ENCODE measurements at regions not wholly inside any gene's neighbourhood (a gene's known extent, or its start where the extent isn't known, plus 50 kb on each side); places are given as distances from the start of the nearest gene placed in this dataset.

DNA sequence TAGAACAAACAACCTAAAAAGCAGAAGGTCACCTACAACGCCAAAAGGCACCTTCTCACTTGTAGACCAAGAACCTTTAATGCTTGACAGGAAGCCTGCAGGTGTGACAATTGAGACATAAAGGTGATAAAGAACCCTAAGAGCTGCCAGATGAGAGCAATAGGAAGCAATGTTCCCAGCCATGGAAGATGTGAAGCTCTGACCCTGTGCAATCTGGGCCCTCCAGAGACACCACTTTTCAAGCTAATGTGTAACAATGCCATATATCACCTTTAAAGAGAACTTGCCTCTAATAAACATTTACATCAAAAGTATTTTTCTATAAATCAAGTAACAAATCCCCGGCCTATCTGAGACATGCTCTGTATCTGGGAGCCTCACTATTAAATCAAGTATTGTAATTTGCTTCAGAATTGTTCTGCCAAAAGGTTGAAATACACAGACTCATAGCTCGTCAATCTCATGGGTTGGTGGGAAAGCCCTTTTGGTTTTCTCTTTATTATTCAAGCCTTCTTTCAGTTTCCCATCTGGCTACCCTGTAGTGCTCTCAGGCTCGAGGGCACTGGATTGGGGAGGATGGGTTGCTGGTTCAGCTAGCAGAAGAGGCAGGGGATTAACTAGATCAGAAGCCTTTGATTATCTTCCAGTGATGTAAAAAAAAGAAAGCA lies 368.9 kb downstream of the BUD13 start:
- TF ChIP-seq, protein P1, sequence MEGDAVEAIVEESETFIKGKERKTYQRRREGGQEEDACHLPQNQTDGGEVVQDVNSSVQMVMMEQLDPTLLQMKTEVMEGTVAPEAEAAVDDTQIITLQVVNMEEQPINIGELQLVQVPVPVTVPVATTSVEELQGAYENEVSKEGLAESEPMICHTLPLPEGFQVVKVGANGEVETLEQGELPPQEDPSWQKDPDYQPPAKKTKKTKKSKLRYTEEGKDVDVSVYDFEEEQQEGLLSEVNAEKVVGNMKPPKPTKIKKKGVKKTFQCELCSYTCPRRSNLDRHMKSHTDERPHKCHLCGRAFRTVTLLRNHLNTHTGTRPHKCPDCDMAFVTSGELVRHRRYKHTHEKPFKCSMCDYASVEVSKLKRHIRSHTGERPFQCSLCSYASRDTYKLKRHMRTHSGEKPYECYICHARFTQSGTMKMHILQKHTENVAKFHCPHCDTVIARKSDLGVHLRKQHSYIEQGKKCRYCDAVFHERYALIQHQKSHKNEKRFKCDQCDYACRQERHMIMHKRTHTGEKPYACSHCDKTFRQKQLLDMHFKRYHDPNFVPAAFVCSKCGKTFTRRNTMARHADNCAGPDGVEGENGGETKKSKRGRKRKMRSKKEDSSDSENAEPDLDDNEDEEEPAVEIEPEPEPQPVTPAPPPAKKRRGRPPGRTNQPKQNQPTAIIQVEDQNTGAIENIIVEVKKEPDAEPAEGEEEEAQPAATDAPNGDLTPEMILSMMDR (IDR thresholded peaks at IDR 0.05), result no peak
- TF ChIP-seq POLR2A (IDR thresholded peaks at IDR 0.05), result no peak
- no peaks in the 10 kb centered on the region for H3K36me3 ChIP-seq (replicated peaks in 1 of 2; ENCODE audit: insufficient read depth in 1 of 2, low read depth in 2 of 2)
- no peaks in the 10 kb centered on the region for H3K9me3 ChIP-seq
- H3K27ac ChIP-seq, result no peak overlapping the region
- ATAC-seq (no peak), DNase-seq (no peak)
- H3K4me1 ChIP-seq, result no peaks in the 10 kb centered on the region
- H3K4me3 ChIP-seq, result no peak overlapping the region
- H3K27me3 ChIP-seq, result no peaks in the 10 kb centered on the region
- intact Hi-C loops (cut with DNase I), result no loop called here
- 65 to 68% methylated on average over 4 of the region's 4 CpGs for WGBS, 2 donors

DNA sequence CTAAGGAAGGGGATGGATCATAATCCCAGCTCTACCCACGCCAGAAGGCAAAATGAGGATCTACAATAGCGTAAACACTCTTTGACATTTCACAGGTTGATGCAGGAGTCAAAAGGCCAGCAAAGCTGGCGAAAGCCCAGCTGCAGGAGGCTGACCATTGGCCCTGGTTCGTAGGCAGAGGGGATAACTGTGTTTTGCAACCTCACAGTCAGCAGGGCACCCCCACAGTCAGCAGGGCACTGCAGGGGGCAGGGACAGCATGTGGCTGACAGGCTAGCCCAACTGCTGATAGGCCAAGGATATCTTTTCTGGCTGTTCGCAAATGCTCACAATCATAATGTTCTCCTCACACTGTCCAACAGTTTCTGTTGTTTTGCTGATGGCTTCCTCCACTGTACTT lies 372.7 kb downstream of the BUD13 start:
- Histone ChIP-seq H3K27ac (no peak overlapping the region), H3K4me3 (no peak overlapping the region), H3K36me3 (replicated peaks in 1 of 2; ENCODE audit: insufficient read depth in 1 of 2, low read depth in 2 of 2) (no peaks in the 10 kb centered on the region), H3K4me1 (no peaks in the 10 kb centered on the region), H3K27me3 (no peaks in the 10 kb centered on the region), H3K9me3 (no peaks in the 10 kb centered on the region)
- no peak for TF ChIP-seq POLR2A (IDR thresholded peaks at IDR 0.05)
- TF ChIP-seq, protein P1 (IDR thresholded peaks at IDR 0.05), result no peak
- intact Hi-C loops (cut with DNase I), result no loop called here
- 68 to 71% methylated on average over 5 of the region's 5 CpGs for WGBS, 2 donors
- no peak for ATAC-seq
- DNase-seq, result no peak

DNA sequence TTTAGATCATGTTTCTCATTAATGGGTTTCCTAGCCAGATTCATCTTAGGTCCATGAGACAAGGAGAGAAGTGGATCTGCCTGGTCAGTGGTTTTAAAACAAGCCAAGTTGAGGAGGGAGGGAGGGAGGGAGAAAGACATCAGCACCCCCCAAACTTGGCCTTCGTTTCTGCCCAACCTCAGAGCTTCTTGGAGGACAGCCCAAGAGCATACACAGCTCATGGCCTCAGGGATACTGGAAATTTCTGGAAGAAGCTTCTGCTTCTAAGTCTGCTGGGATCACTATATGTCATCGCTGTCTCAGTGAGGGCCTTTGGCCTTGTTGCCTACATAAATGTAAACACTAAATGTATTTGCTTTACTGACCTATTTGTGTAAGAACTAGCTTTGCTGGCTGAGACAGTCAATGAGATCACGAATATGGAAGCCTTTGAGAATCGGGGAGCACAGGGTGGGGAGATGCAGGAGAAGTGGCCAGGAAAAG lies 375.1 kb downstream of the BUD13 start:
- no peak for TF ChIP-seq POLR2A (IDR thresholded peaks at IDR 0.05)
- TF ChIP-seq, protein P1 (IDR thresholded peaks at IDR 0.05), result no peak
- no peaks in the 10 kb centered on the region for H3K36me3 ChIP-seq (replicated peaks in 1 of 2; ENCODE audit: insufficient read depth in 1 of 2, low read depth in 2 of 2)
- intact Hi-C loops (cut with DNase I), result no loop called here
- ATAC-seq (no peak), DNase-seq (no peak)
- H3K27me3 ChIP-seq, result no peaks in the 10 kb centered on the region
- H3K27ac ChIP-seq, result no peak overlapping the region
- H3K9me3 ChIP-seq, result no peaks in the 10 kb centered on the region
- no peaks in the 10 kb centered on the region for H3K4me1 ChIP-seq
- no peak overlapping the region for H3K4me3 ChIP-seq
- 55 to 56% methylated on average over 4 of the region's 4 CpGs for WGBS, 2 donors

DNA sequence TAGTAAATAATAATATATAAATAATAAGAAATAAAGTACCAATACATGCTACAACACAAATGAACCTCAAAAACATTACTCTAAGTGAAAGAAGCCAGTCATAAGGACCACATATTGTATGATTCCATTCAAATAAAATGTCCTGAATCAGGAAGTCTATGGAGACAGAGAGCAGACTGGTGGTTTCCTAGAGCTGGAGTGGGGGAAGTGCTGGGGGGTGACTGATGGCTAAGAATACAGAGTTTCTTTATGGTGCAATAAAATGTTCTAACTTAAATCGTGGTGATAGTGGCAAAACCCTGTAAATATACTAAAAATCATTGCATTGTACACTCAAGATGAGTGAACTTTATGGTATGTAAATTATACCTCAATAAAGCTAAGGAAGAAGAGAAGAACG lies 376.5 kb downstream of the BUD13 start:
- 37 to 51% methylated on average over 2 of the region's 2 CpGs for WGBS, 2 donors
- ATAC-seq, result no peak

More for the DNA sequence above, 376.5 kb downstream of the BUD13 start:
- H3K4me3 ChIP-seq, result no peak overlapping the region
- no peak for DNase-seq
- no peaks in the 10 kb centered on the region for H3K27me3 ChIP-seq
- TF ChIP-seq POLR2A (IDR thresholded peaks at IDR 0.05), result no peak
- TF ChIP-seq, protein P1 (IDR thresholded peaks at IDR 0.05), result no peak
- intact Hi-C loops (cut with DNase I), result no loop called here
- H3K36me3 ChIP-seq (replicated peaks in 1 of 2; ENCODE audit: insufficient read depth in 1 of 2, low read depth in 2 of 2), result no peaks in the 10 kb centered on the region
- H3K9me3 ChIP-seq, result no peaks in the 10 kb centered on the region
- H3K27ac ChIP-seq, result no peak overlapping the region
- H3K4me1 ChIP-seq, result no peaks in the 10 kb centered on the region
